IMR-90 (cell line): ENCODE measurements at regions not wholly inside any gene's neighbourhood (a gene's known extent, or its start where the extent isn't known, plus 50 kb on each side); places are given as distances from the start of the nearest gene placed in this dataset.

Source experiments
- ATAC-seq: fragments of 200-7000 bp; cut with Tn5 transposase; 2 replicates; pipeline ENCODE4 v1.9.1; 2020; ENCODE audit warnings: low read depth, mild to moderate bottlenecking, moderate library complexity
- BruUV-seq: library from RNA; stranded (reverse); fragments of 400-500 nt; replicated peaks from 2 replicates; lab custom pipeline; 2021; lab: Mats Ljungman, UMichigan
- CTCF ChIA-PET: fragments of 300-600 bp; formaldehyde crosslinking; extraction: SDS; loops from one replicate; lab custom pipeline; 2021; ENCODE audit warnings: antibody characterized with exemption; lab: Yijun Ruan, JAX
- POLR2A ChIA-PET: fragments of 300-600 bp; sonication (Branson Sonifier 250); formaldehyde crosslinking; loops from one replicate; lab custom pipeline; 2022; ENCODE audit warnings: antibody characterized with exemption; ENCODE audit not compliant: unreplicated experiment; lab: Charles Lee
- DNase-seq: peaks from one replicate; pipeline ENCODE4 v3.0.0; 2013
- H2AFZ ChIP-seq: replicated peaks from 2 replicates; pipeline ENCODE3; 2013; ENCODE audit warnings: low read length, mild to moderate bottlenecking; ENCODE audit not compliant: poor library complexity
- H2AK5ac ChIP-seq: 2 replicates; pipeline ENCODE4 v1.6.1; 2013; ENCODE audit warnings: low read depth, low read length, inconsistent platforms
- H2AK9ac ChIP-seq: replicated peaks from 2 replicates; pipeline ENCODE3; 2013; ENCODE audit warnings: mild to moderate bottlenecking, low read depth, low read length, moderate library complexity; ENCODE audit not compliant: poor library complexity
- H2BK120ac ChIP-seq: 2 replicates; pipeline ENCODE4 v1.6.1; 2013; ENCODE audit warnings: low read depth, low read length, inconsistent platforms
- H2BK15ac ChIP-seq: 3 replicates; pipeline ENCODE4 v1.6.1; 2013; ENCODE audit warnings: low read depth, low read length, inconsistent platforms
- H2BK20ac ChIP-seq: 2 replicates; pipeline ENCODE4 v1.6.1; 2013; ENCODE audit warnings: low read depth, mild to moderate bottlenecking, inconsistent platforms, low read length, moderate library complexity
- H2BK5ac ChIP-seq: 2 replicates; pipeline ENCODE4 v1.6.1; 2013; ENCODE audit warnings: mild to moderate bottlenecking, low read depth, low read length, inconsistent platforms; ENCODE audit not compliant: poor library complexity, severe bottlenecking
- H3K14ac ChIP-seq: replicated peaks from 2 replicates; pipeline ENCODE4 v1.6.1; 2013; ENCODE audit warnings: low read depth, low read length, inconsistent platforms
- H3K18ac ChIP-seq: 2 replicates; pipeline ENCODE4 v1.6.1; 2013; ENCODE audit warnings: low read depth, low read length, control low read depth
- H3K23ac ChIP-seq: 2 replicates; pipeline ENCODE4 v1.6.1; 2013; ENCODE audit warnings: low read depth, low read length, inconsistent platforms
- H3K27ac ChIP-seq: 2 replicates; pipeline ENCODE4 v1.5.1; 2013; ENCODE audit warnings: mild to moderate bottlenecking, control low read depth, low read length; ENCODE audit not compliant: insufficient read depth
- H3K27me3 ChIP-seq: 2 replicates; pipeline ENCODE4 v1.6.1; 2013; ENCODE audit warnings: low read length; ENCODE audit not compliant: control insufficient read depth, insufficient read depth
- H3K36me3 ChIP-seq: 2 replicates; pipeline ENCODE4 v1.6.1; 2013; ENCODE audit warnings: low read length, mixed read lengths; ENCODE audit not compliant: control insufficient read depth, insufficient read depth
- H3K4ac ChIP-seq: 2 replicates; pipeline ENCODE4 v1.6.1; 2013; ENCODE audit warnings: low read depth, low read length, inconsistent platforms
- H3K4me1 ChIP-seq: 2 replicates; pipeline ENCODE4 v1.6.1; 2013; ENCODE audit warnings: low read length, mixed read lengths; ENCODE audit not compliant: control insufficient read depth, insufficient read depth
- H3K4me2 ChIP-seq: 2 replicates; pipeline ENCODE4 v1.6.1; 2013; ENCODE audit warnings: low read depth, mild to moderate bottlenecking, control low read depth, low read length, moderate library complexity
- H3K4me3 ChIP-seq: 2 replicates; pipeline ENCODE4 v1.5.1; 2013; ENCODE audit warnings: low read depth, mild to moderate bottlenecking, control low read depth, low read length, moderate library complexity; ENCODE audit not compliant: insufficient read depth
- H3K56ac ChIP-seq: 2 replicates; pipeline ENCODE4 v1.6.1; 2013; ENCODE audit warnings: low read length, inconsistent platforms; ENCODE audit not compliant: insufficient read depth; ENCODE audit errors: extremely low read depth
- H3K79me1 ChIP-seq, 2 experiments: 2 replicates each; pipeline ENCODE4 v1.6.1; 2013; ENCODE audit warnings: low read length in 2 of 2, inconsistent platforms in 1 of 2, low read depth in 1 of 2
- H3K9ac ChIP-seq: 2 replicates; pipeline ENCODE4 v1.6.1; 2013; ENCODE audit warnings: low read depth, low read length, control low read depth
- H3K9me1 ChIP-seq: 2 replicates; pipeline ENCODE4 v1.6.1; 2013; ENCODE audit warnings: low read length, inconsistent platforms; ENCODE audit not compliant: insufficient read depth
- H3K9me3 ChIP-seq: 2 replicates; pipeline ENCODE4 v1.6.1; 2013; ENCODE audit warnings: low read length; ENCODE audit not compliant: control insufficient read depth, insufficient read depth
- H4K20me1 ChIP-seq: 2 replicates; pipeline ENCODE4 v1.6.1; 2013; ENCODE audit warnings: low read length, inconsistent platforms; ENCODE audit not compliant: insufficient read depth
- H4K5ac ChIP-seq: 2 replicates; pipeline ENCODE4 v1.6.1; 2013; ENCODE audit warnings: mild to moderate bottlenecking, low read depth, low read length, control low read depth
- H4K8ac ChIP-seq, 2 experiments: 2 replicates each; pipeline ENCODE4 v1.6.1; 2013; ENCODE audit warnings: low read depth in 2 of 2, low read length in 2 of 2, control low read depth in 1 of 2, inconsistent platforms in 1 of 2
- H4K91ac ChIP-seq: 2 replicates; pipeline ENCODE4 v1.6.1; 2013; ENCODE audit warnings: low read depth, low read length, inconsistent platforms; ENCODE audit not compliant: insufficient read depth
- BHLHE40 ChIP-seq: fragments of 150-350 bp; IDR thresholded peaks from 2 replicates; pipeline ENCODE4 v1.6.1; 2016; ENCODE audit warnings: mild to moderate bottlenecking, low read depth, low read length
- FOS ChIP-seq: fragments of 150-350 bp; IDR thresholded peaks from 2 replicates; pipeline ENCODE4 v1.6.1; 2016; ENCODE audit warnings: low read depth, low read length
- NFE2L2 ChIP-seq: fragments of 150-350 bp; IDR thresholded peaks from 2 replicates; pipeline ENCODE4 v1.6.1; 2016; ENCODE audit warnings: low read depth, mild to moderate bottlenecking, low read length
- POLR2A ChIP-seq: IDR thresholded peaks from 2 replicates; pipeline ENCODE4 v1.6.1; 2012; ENCODE audit warnings: mild to moderate bottlenecking, low read depth, low read length
- RAD21 ChIP-seq: IDR thresholded peaks from 2 replicates; pipeline ENCODE4 v1.6.1; 2012; ENCODE audit warnings: low read length, improper control_type of control experiment
- SMC3 ChIP-seq: fragments of 150-350 bp; IDR thresholded peaks from 2 replicates; pipeline ENCODE4 v1.6.1; 2016; ENCODE audit warnings: low read depth, mild to moderate bottlenecking, antibody characterized with exemption, low read length, moderate library complexity
- WGBS, 2 experiments: methylation state at CpG; one replicate each; pipeline versions ENCODE4 v1.1.5 to v1.1.7; 2013; ENCODE audit warnings: missing lambda C conversion rate in 2 of 2; ENCODE audit not compliant: insufficient read length in 1 of 2; ENCODE audit errors: extremely low coverage in 2 of 2; 5-methylcytosine and 5-hydroxymethylcytosine counted together
- dilution Hi-C: fragments of 300-500 bp; cut with HindIII; formaldehyde crosslinking; loops from one replicate; pipeline ENCODE4 v1.14.3; 2018; ENCODE audit warnings: low sequenced_read_pairs; ENCODE audit not compliant: unreplicated experiment
- in situ Hi-C: fragments of 300-500 bp; cut with MboI; formaldehyde crosslinking; loops from 3 replicates; pipeline ENCODE4 v1.14.3; 2019; ENCODE audit warnings: low sequenced_read_pairs, inconsistent platforms, mixed read lengths
- intact Hi-C: fragments of 100-400 bp; cut with micrococcal nuclease; formaldehyde crosslinking; loops from 2 replicates; pipeline ENCODE4 v1.10.0; 2022

GRCh38 chr5:2048664-2049063 is 165.9 kb upstream of the IRX4 start:
- Histone ChIP-seq H4K8ac (no peak overlapping the region), H3K4ac (no peak overlapping the region), H3K36me3 (no peaks in the 10 kb centered on the region), H4K20me1 (no peaks in the 10 kb centered on the region), H3K14ac (no peak overlapping the region), H3K27ac (no peak overlapping the region), H4K91ac (no peak overlapping the region), H3K4me1 (no peaks in the 10 kb centered on the region), H3K79me1 (no peaks in the 10 kb centered on the region), H2BK20ac (no peak overlapping the region), H3K18ac (no peak overlapping the region), H2BK120ac (no peak overlapping the region), H3K56ac (no peak overlapping the region), H3K23ac (no peak overlapping the region), H4K5ac (no peak overlapping the region), H2BK5ac (no peak overlapping the region), H3K4me2 (no peak overlapping the region), H2AFZ (no peak overlapping the region), H2AK5ac (no peak overlapping the region), H3K9ac (no peak overlapping the region), H3K9me3 (no peaks in the 10 kb centered on the region), H2AK9ac (no peak overlapping the region), H3K27me3 (no peaks in the 10 kb centered on the region), H2BK15ac (no peak overlapping the region), H3K4me3 (no peak overlapping the region), H3K9me1 (no peaks in the 10 kb centered on the region)
- intact Hi-C loops = no loop called here
- dilution Hi-C loops = no loop called here
- no peak for ATAC-seq
- no peak for DNase-seq
- 33% methylated on average over 1 of the region's 9 CpGs; no CpG with 5 or more reads in 1 of the 2 experiments for WGBS, 2 experiments
- POLR2A ChIA-PET = no interaction called here
- in situ Hi-C loops = no loop called here
- CTCF ChIA-PET = no interaction called here
- BruUV-seq = no TSS peak
- TF ChIP-seq BHLHE40 (no peak), NFE2L2 (no peak), POLR2A (no peak), FOS (no peak), RAD21 (no peak), SMC3 (no peak)
